ENCODE measurements at regions not wholly inside any gene's neighbourhood (a gene's known extent, or its start where the extent isn't known, plus 50 kb on each side); places are given as distances from the start of the nearest gene placed in this dataset.

DNA sequence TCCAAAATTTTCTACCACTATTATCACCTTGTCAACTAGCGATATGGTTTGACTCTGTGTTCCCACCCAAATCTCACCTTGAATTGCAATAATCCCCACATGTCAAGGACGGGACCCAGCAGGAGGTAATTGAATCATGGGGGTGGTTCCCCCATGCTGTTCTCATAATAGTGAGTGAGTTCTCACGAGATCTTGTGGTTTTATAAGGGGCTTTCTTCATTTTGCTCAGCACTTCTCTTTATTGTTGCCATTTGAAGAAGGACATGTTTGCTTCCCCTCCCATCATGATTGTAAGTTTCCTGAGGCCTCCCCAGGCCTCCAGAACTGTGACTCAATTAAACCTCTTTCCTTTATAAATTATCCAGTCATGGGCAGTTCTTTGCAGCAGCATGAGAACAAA lies 73.5 kb upstream of the ZC3H12C start:
- DNase-seq: no peak
- Histone ChIP-seq H3K4me1 (ENCODE audit: insufficient read depth) (no peaks in the 10 kb centered on the region), H3K4me3 (no peak overlapping the region), H3K36me3 (no peaks in the 10 kb centered on the region), H3K27me3 (no peaks in the 10 kb centered on the region), H3K9me3 (no peaks in the 10 kb centered on the region), H3K27ac (no peak overlapping the region)
- WGBS, 3 donors: 68 to 87% (median 81%) methylated on average over 3 of the region's 3 CpGs
- intact Hi-C loops (cut with DNase I): no loop called here
- no peak for TF ChIP-seq POLR2A (IDR thresholded peaks at IDR 0.05)
- TF ChIP-seq, protein P1, sequence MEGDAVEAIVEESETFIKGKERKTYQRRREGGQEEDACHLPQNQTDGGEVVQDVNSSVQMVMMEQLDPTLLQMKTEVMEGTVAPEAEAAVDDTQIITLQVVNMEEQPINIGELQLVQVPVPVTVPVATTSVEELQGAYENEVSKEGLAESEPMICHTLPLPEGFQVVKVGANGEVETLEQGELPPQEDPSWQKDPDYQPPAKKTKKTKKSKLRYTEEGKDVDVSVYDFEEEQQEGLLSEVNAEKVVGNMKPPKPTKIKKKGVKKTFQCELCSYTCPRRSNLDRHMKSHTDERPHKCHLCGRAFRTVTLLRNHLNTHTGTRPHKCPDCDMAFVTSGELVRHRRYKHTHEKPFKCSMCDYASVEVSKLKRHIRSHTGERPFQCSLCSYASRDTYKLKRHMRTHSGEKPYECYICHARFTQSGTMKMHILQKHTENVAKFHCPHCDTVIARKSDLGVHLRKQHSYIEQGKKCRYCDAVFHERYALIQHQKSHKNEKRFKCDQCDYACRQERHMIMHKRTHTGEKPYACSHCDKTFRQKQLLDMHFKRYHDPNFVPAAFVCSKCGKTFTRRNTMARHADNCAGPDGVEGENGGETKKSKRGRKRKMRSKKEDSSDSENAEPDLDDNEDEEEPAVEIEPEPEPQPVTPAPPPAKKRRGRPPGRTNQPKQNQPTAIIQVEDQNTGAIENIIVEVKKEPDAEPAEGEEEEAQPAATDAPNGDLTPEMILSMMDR (IDR thresholded peaks at IDR 0.05): no peak
- no peak for TF ChIP-seq EP300 (IDR thresholded peaks at IDR 0.05)

DNA sequence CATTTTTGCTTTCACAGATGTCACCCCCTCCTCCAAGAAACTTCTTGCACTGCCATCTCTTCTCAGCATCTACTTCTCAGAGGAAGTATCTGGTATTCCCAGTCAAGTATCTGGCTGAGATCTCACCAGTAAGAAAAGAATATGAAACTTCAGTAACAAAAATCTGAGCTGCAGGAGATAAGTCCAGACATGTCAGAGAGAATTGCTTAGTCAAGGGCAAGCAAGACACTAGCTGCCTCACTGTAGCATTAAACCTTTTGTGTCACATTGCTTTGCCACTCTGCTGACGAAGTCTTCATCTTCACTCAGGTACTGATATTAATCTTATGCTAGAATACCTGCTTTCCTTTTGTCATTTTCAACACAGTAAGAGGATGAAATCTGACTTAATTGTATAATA lies 70.6 kb upstream of the ZC3H12C start:
- intact Hi-C loops (cut with DNase I): no loop called here
- no peak overlapping the region for H3K27ac ChIP-seq

DNA sequence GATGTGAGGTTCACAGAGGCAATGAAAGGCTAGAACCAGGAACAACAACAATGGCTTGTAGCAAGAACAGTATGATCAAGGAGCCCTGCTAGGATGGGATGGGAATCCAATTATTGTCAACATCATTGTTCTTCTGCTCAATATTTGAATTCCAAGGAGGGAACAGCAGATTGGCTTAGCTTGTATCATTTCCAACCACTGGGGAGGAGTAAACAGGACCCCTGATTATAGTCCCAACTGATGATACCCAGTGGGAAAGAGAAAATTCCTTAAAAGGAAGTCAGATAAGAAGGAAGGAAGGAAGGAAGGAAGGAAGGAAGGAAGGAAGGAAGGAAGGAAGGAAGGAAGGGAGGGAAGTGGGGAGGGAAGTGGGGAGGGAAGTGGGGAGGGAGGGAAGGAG lies 69.5 kb upstream of the ZC3H12C start:
- Histone ChIP-seq H3K9me3 (no peaks in the 10 kb centered on the region), H3K4me3 (no peak overlapping the region), H3K27me3 (no peaks in the 10 kb centered on the region), H3K4me1 (ENCODE audit: insufficient read depth) (no peaks in the 10 kb centered on the region), H3K36me3 (no peaks in the 10 kb centered on the region), H3K27ac (no peak overlapping the region)
- intact Hi-C loops (cut with DNase I): no loop called here
- no peak for DNase-seq
- TF ChIP-seq POLR2A (IDR thresholded peaks at IDR 0.05): no peak
- no peak for TF ChIP-seq EP300 (IDR thresholded peaks at IDR 0.05)
- TF ChIP-seq, protein P1 (IDR thresholded peaks at IDR 0.05): no peak

More for the DNA sequence above, 70.6 kb upstream of the ZC3H12C start:
- H3K9me3 ChIP-seq: no peaks in the 10 kb centered on the region
- 85 to 93% (median 86%) methylated on average over 1 of the region's 1 CpG for WGBS, 3 donors
- no peaks in the 10 kb centered on the region for H3K4me1 ChIP-seq (ENCODE audit: insufficient read depth)
- no peak overlapping the region for H3K4me3 ChIP-seq
- TF ChIP-seq EP300 (IDR thresholded peaks at IDR 0.05) (no peak), POLR2A (IDR thresholded peaks at IDR 0.05) (no peak)
- TF ChIP-seq, protein P1 (IDR thresholded peaks at IDR 0.05): no peak
- DNase-seq: no peak
- H3K27me3 ChIP-seq: no peaks in the 10 kb centered on the region
- no peaks in the 10 kb centered on the region for H3K36me3 ChIP-seq

DNA sequence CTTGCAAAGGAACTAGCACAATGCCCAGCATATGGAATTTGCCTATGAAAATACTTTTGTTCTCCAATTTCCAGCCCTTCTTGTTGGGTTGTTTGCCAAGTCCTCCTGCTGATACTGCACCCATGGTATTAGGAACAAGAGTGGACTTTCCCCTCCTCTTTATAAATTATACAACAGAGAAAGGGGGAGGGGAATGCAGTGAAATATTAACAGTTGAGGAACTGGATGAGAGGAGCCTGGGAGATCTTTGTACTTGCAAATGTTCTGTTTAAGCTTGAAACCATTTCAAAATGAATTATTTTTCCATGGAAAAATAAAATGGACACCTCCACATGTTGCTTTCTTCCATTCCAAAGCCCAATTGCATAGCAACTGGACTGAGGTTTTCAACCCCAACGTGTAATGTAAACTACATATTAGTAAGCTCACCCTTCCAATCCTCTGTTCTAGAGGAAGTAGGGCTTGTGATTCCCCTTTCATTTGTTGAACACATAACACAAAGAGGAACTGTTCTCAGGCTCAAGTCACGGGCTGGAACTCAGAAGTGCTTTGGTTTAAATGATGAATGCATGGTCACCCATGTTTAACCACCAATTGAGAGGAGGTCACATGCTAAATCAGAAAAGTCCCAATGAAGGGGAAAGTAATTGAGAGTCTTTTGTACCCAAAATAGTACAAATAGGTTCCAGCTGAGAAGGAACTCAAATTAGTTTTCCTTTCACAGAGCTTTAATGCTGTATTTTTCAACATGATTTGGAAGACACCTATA lies 66.2 kb upstream of the ZC3H12C start:
- no peaks in the 10 kb centered on the region for H3K4me1 ChIP-seq (ENCODE audit: insufficient read depth)
- no peak overlapping the region for H3K27ac ChIP-seq
- 86 to 93% (median 89%) methylated on average over 2 of the region's 2 CpGs for WGBS, 3 donors
- DNase-seq: no peak
- no peaks in the 10 kb centered on the region for H3K27me3 ChIP-seq
- no peaks in the 10 kb centered on the region for H3K36me3 ChIP-seq
- intact Hi-C loops (cut with DNase I): no loop called here
- H3K4me3 ChIP-seq: no peak overlapping the region
- TF ChIP-seq EP300 (IDR thresholded peaks at IDR 0.05) (no peak), POLR2A (IDR thresholded peaks at IDR 0.05) (no peak)
- TF ChIP-seq, protein P1 (IDR thresholded peaks at IDR 0.05): no peak
- H3K9me3 ChIP-seq: no peaks in the 10 kb centered on the region

Measured in ovary (tissue), 7 donors.